ENCODE measurements at regions not wholly inside any gene's neighbourhood (a gene's known extent, or its start where the extent isn't known, plus 50 kb on each side); places are given as distances from the start of the nearest gene placed in this dataset.

DNA sequence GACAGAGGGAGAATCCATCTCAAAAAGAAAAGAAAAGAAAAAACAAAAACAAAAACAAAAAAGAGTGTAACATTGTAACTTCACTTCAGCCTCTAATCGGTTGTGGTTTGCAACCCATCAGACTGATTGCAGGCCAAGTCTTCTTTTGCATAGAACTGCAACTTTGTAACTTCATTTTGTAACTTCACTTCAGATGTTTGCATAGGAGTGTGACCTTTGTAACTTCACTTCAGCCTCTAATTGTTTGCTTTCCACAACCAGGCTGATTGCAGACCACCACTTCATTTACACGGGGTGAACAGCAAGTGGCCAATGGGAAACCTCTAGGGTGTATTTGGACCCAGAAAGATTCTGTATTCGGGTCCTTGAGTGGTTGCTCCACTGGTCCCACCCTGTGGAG, 79.1 kb upstream of the CHMP2B start:
- no TSS peak for BruUV-seq (replicated peaks)
- ChIA-PET POLR2A (no interaction called here), CTCF (ENCODE audit: unreplicated experiment) (no interaction called here)
- Histone ChIP-seq H3K9me3 (ENCODE audit: low read length) (no peaks in the 10 kb centered on the region), H3K27ac (ENCODE audit: low read depth, low read length, poor library complexity, severe bottlenecking) (no peak overlapping the region), H4K20me1 (ENCODE audit: insufficient read depth, low read length) (no peaks in the 10 kb centered on the region), H3K9me2 (ENCODE audit: insufficient read depth, low read length) (no peaks in the 10 kb centered on the region), H3K79me2 (ENCODE audit: insufficient read depth, low read depth, low read length) (no peaks in the 10 kb centered on the region), H3K4me1 (ENCODE audit: insufficient read depth, low read length, poor library complexity, severe bottlenecking) (no peaks in the 10 kb centered on the region), H3K4me3 (ENCODE audit: low read depth, low read length, poor library complexity, severe bottlenecking) (no peak overlapping the region), H2AFZ (ENCODE audit: low read length) (no peak overlapping the region), H3K4me2 (ENCODE audit: low read length) (no peak overlapping the region), H3K36me3 (ENCODE audit: insufficient read depth, low read length) (no peaks in the 10 kb centered on the region)
- intact Hi-C loops (cut with micrococcal nuclease; ENCODE audit: unreplicated experiment), result no loop called here
- TF ChIP-seq, protein P1, sequence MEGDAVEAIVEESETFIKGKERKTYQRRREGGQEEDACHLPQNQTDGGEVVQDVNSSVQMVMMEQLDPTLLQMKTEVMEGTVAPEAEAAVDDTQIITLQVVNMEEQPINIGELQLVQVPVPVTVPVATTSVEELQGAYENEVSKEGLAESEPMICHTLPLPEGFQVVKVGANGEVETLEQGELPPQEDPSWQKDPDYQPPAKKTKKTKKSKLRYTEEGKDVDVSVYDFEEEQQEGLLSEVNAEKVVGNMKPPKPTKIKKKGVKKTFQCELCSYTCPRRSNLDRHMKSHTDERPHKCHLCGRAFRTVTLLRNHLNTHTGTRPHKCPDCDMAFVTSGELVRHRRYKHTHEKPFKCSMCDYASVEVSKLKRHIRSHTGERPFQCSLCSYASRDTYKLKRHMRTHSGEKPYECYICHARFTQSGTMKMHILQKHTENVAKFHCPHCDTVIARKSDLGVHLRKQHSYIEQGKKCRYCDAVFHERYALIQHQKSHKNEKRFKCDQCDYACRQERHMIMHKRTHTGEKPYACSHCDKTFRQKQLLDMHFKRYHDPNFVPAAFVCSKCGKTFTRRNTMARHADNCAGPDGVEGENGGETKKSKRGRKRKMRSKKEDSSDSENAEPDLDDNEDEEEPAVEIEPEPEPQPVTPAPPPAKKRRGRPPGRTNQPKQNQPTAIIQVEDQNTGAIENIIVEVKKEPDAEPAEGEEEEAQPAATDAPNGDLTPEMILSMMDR (conservative IDR thresholded peaks at IDR 0.05; ENCODE audit: low read length), result no peak
- no peak for TF ChIP-seq EZH2phosphoT487 (IDR thresholded peaks at IDR 0.05; ENCODE audit: borderline replicate concordance, low read depth, low read length)
- no peak for DNase-seq (ENCODE audit: low spot score)

DNA sequence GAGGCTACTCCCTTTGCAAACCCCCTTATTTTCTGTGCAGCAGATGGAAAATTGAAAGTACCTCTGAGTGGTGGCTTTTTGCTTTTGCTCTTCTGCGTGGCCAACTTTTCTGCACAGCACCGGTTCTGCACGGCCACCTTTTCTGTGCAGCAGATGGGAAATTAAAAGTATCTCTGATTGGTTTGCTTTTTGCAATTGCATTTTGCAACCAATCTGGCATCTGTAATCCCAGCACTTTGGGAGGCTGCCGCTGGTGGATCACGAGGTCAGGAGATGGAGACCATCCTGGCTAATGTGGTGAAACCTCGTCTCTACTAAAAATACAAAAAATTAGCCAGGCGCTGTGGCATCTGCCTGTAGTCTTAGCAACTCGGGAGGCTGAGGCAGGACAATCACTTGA, 79.5 kb upstream of the CHMP2B start:
- no TSS peak for BruUV-seq (replicated peaks)
- Histone ChIP-seq H3K9me2 (ENCODE audit: insufficient read depth, low read length) (no peaks in the 10 kb centered on the region), H3K4me2 (ENCODE audit: low read length) (no peak overlapping the region), H3K79me2 (ENCODE audit: insufficient read depth, low read depth, low read length) (no peaks in the 10 kb centered on the region), H4K20me1 (ENCODE audit: insufficient read depth, low read length) (no peaks in the 10 kb centered on the region), H3K36me3 (ENCODE audit: insufficient read depth, low read length) (no peaks in the 10 kb centered on the region), H3K27ac (ENCODE audit: low read depth, low read length, poor library complexity, severe bottlenecking) (no peak overlapping the region), H3K9me3 (ENCODE audit: low read length) (no peaks in the 10 kb centered on the region), H3K4me3 (ENCODE audit: low read depth, low read length, poor library complexity, severe bottlenecking) (no peak overlapping the region), H2AFZ (ENCODE audit: low read length) (no peak overlapping the region), H3K4me1 (ENCODE audit: insufficient read depth, low read length, poor library complexity, severe bottlenecking) (no peaks in the 10 kb centered on the region)
- ChIA-PET CTCF (ENCODE audit: unreplicated experiment) (no interaction called here), POLR2A (no interaction called here)
- intact Hi-C loops (cut with micrococcal nuclease; ENCODE audit: unreplicated experiment), result no loop called here
- TF ChIP-seq EZH2phosphoT487 (IDR thresholded peaks at IDR 0.05; ENCODE audit: borderline replicate concordance, low read depth, low read length), result no peak
- TF ChIP-seq, protein P1 (conservative IDR thresholded peaks at IDR 0.05; ENCODE audit: low read length), result no peak
- DNase-seq (ENCODE audit: low spot score), result no peak

DNA sequence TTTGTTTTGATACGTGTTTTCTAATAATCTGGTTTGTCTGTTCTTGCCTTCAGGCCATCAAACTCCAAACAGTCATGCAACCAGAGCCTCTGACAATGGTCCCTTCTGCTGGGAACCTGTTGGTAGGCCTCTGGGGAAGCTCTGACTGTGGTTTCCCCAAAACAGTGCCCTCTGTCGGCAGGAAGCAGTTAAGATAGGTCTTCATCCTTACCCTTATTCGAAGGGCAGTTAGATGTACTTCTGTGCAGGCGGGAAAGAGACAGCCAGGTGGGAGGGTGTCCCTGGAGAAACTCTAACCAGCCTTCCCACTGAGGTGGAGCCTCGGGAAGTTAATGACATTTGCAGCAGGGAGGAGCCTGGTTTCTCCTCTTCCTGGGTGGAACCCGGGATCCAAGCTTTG, 81.6 kb upstream of the CHMP2B start:
- Histone ChIP-seq H3K9me2 (ENCODE audit: insufficient read depth, low read length) (no peaks in the 10 kb centered on the region), H4K20me1 (ENCODE audit: insufficient read depth, low read length) (no peaks in the 10 kb centered on the region), H3K4me3 (ENCODE audit: low read depth, low read length, poor library complexity, severe bottlenecking) (no peak overlapping the region), H3K9me3 (ENCODE audit: low read length) (0 out of 2 replicates have a peak, but pooled peaks cover 7% of the 10 kb centered on the region), H3K27ac (ENCODE audit: low read depth, low read length, poor library complexity, severe bottlenecking) (no peak overlapping the region), H3K36me3 (ENCODE audit: insufficient read depth, low read length) (no peaks in the 10 kb centered on the region), H3K4me1 (ENCODE audit: insufficient read depth, low read length, poor library complexity, severe bottlenecking) (no peaks in the 10 kb centered on the region), H2AFZ (ENCODE audit: low read length) (no peak overlapping the region), H3K4me2 (ENCODE audit: low read length) (no peak overlapping the region), H3K79me2 (ENCODE audit: insufficient read depth, low read depth, low read length) (no peaks in the 10 kb centered on the region)
- ChIA-PET POLR2A (no interaction called here), CTCF (ENCODE audit: unreplicated experiment) (no interaction called here)
- intact Hi-C loops (cut with micrococcal nuclease; ENCODE audit: unreplicated experiment), result no loop called here
- DNase-seq (ENCODE audit: low spot score), result peak; percentile 30
- BruUV-seq (replicated peaks), result no TSS peak
- TF ChIP-seq EZH2phosphoT487 (IDR thresholded peaks at IDR 0.05; ENCODE audit: borderline replicate concordance, low read depth, low read length), result no peak
- TF ChIP-seq, protein P1 (conservative IDR thresholded peaks at IDR 0.05; ENCODE audit: low read length), result peak; percentile 68

All from OCI-LY7 (cell line).